OCI-LY3 (cell line): ENCODE measurements at regions not wholly inside any gene's neighbourhood (a gene's known extent, or its start where the extent isn't known, plus 50 kb on each side); places are given as distances from the start of the nearest gene placed in this dataset.

Experiments used
- EZH2phosphoT487 ChIP-seq: fragments of 200-600 bp; shearing (Covaris generic); IDR thresholded peaks from 2 replicates; pipeline ENCODE4 v1.6.1; 2018; ENCODE audit warnings: antibody characterized with exemption, mixed run types, low read depth
- TF ChIP-seq, protein P1 (sequence below): fragments of 200-600, 300-600 bp; sonication (generic); IDR thresholded peaks from 2 replicates; pipeline ENCODE4 v1.5.1; 2014; ENCODE audit warnings: antibody characterized with exemption, low read length, low read depth

DNA sequence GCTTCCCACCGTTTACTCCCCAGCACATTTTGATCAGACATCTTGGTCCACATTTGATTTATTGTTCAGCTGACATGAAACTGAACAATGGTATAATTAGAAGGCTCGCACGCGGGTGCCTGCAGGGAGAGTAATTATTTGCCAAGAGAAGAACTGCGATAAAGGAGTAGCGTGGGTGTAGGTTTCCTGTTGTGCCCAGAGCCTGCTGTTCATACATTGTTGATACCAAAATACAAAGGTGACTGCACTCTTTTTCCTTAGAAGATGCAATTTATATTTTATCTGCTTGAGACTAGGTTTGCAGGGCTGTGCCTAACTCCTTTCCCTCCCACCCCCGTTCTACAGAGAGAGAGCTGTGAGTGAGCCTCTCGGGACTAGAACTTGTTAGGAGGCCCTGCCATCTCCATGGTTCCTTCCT lies 241.8 kb upstream of the MSX2 start:
- no peak for TF ChIP-seq EZH2phosphoT487
- TF ChIP-seq, protein P1, sequence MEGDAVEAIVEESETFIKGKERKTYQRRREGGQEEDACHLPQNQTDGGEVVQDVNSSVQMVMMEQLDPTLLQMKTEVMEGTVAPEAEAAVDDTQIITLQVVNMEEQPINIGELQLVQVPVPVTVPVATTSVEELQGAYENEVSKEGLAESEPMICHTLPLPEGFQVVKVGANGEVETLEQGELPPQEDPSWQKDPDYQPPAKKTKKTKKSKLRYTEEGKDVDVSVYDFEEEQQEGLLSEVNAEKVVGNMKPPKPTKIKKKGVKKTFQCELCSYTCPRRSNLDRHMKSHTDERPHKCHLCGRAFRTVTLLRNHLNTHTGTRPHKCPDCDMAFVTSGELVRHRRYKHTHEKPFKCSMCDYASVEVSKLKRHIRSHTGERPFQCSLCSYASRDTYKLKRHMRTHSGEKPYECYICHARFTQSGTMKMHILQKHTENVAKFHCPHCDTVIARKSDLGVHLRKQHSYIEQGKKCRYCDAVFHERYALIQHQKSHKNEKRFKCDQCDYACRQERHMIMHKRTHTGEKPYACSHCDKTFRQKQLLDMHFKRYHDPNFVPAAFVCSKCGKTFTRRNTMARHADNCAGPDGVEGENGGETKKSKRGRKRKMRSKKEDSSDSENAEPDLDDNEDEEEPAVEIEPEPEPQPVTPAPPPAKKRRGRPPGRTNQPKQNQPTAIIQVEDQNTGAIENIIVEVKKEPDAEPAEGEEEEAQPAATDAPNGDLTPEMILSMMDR, result no peak
